ENCODE measurements at regions not wholly inside any gene's neighbourhood (a gene's known extent, or its start where the extent isn't known, plus 50 kb on each side); places are given as distances from the start of the nearest gene placed in this dataset.

- TF ChIP-seq, protein P1, sequence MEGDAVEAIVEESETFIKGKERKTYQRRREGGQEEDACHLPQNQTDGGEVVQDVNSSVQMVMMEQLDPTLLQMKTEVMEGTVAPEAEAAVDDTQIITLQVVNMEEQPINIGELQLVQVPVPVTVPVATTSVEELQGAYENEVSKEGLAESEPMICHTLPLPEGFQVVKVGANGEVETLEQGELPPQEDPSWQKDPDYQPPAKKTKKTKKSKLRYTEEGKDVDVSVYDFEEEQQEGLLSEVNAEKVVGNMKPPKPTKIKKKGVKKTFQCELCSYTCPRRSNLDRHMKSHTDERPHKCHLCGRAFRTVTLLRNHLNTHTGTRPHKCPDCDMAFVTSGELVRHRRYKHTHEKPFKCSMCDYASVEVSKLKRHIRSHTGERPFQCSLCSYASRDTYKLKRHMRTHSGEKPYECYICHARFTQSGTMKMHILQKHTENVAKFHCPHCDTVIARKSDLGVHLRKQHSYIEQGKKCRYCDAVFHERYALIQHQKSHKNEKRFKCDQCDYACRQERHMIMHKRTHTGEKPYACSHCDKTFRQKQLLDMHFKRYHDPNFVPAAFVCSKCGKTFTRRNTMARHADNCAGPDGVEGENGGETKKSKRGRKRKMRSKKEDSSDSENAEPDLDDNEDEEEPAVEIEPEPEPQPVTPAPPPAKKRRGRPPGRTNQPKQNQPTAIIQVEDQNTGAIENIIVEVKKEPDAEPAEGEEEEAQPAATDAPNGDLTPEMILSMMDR (IDR thresholded peaks at IDR 0.05; ENCODE audit: low read depth, low read length, poor library complexity, severe bottlenecking): no peak
- no peak for TF ChIP-seq EZH2phosphoT487 (IDR thresholded peaks at IDR 0.05; ENCODE audit: borderline replicate concordance, low read length)
- Histone ChIP-seq H3K27ac (ENCODE audit: low read depth, low read length) (no peak overlapping the region), H3K9me2 (replicated peaks; ENCODE audit: control insufficient read depth, low read length) (no peaks in the 10 kb centered on the region), H3K4me1 (ENCODE audit: control insufficient read depth, low read length) (no peaks in the 10 kb centered on the region), H4K20me1 (ENCODE audit: control insufficient read depth, insufficient read depth, low read depth, low read length) (no peaks in the 10 kb centered on the region), H3K79me2 (ENCODE audit: control insufficient read depth, low read length) (no peaks in the 10 kb centered on the region), H3K4me3 (ENCODE audit: low read length) (no peak overlapping the region), H3F3A (ENCODE audit: control insufficient read depth, insufficient read depth) (no peaks in the 10 kb centered on the region), H3K4me2 (ENCODE audit: low read length) (no peak overlapping the region), H3K27me3 (ENCODE audit: control insufficient read depth, low read length) (no peaks in the 10 kb centered on the region), H3K9me3 (ENCODE audit: control insufficient read depth, insufficient read depth, low read length) (no peaks in the 10 kb centered on the region), H3K36me3 (ENCODE audit: control insufficient read depth, low read length) (no peaks in the 10 kb centered on the region)
Observed at GRCh38 chr15:46170326-46170725, 535.5 kb downstream of the SQOR start.

GRCh38 chr15:46174122-46174521 is 539.3 kb downstream of the SQOR start:
- H3K27me3 ChIP-seq (ENCODE audit: control insufficient read depth, low read length): no peaks in the 10 kb centered on the region
- no peaks in the 10 kb centered on the region for H3K9me3 ChIP-seq (ENCODE audit: control insufficient read depth, insufficient read depth, low read length)
- H4K20me1 ChIP-seq (ENCODE audit: control insufficient read depth, insufficient read depth, low read depth, low read length): no peaks in the 10 kb centered on the region
- H3K4me2 ChIP-seq (ENCODE audit: low read length): no peak overlapping the region
- no peak overlapping the region for H3K4me3 ChIP-seq (ENCODE audit: low read length)
- H3K9me2 ChIP-seq (replicated peaks; ENCODE audit: control insufficient read depth, low read length): no peaks in the 10 kb centered on the region
- no peaks in the 10 kb centered on the region for H3K4me1 ChIP-seq (ENCODE audit: control insufficient read depth, low read length)
- no peak overlapping the region for H3K27ac ChIP-seq (ENCODE audit: low read depth, low read length)
- H3K36me3 ChIP-seq (ENCODE audit: control insufficient read depth, low read length): no peaks in the 10 kb centered on the region
- no peaks in the 10 kb centered on the region for H3K79me2 ChIP-seq (ENCODE audit: control insufficient read depth, low read length)
- no peak for TF ChIP-seq EZH2phosphoT487 (IDR thresholded peaks at IDR 0.05; ENCODE audit: borderline replicate concordance, low read length)
- TF ChIP-seq, protein P1 (IDR thresholded peaks at IDR 0.05; ENCODE audit: low read depth, low read length, poor library complexity, severe bottlenecking): no peak
- no peaks in the 10 kb centered on the region for H3F3A ChIP-seq (ENCODE audit: control insufficient read depth, insufficient read depth)

- Histone ChIP-seq H3K36me3 (ENCODE audit: control insufficient read depth, low read length) (no peaks in the 10 kb centered on the region), H3K79me2 (ENCODE audit: control insufficient read depth, low read length) (no peaks in the 10 kb centered on the region), H3K27ac (ENCODE audit: low read depth, low read length) (no peak overlapping the region), H3K4me2 (ENCODE audit: low read length) (no peak overlapping the region), H3K4me1 (ENCODE audit: control insufficient read depth, low read length) (no peaks in the 10 kb centered on the region), H3K9me2 (replicated peaks; ENCODE audit: control insufficient read depth, low read length) (no peaks in the 10 kb centered on the region), H3F3A (ENCODE audit: control insufficient read depth, insufficient read depth) (no peaks in the 10 kb centered on the region), H3K27me3 (ENCODE audit: control insufficient read depth, low read length) (no peaks in the 10 kb centered on the region), H3K9me3 (ENCODE audit: control insufficient read depth, insufficient read depth, low read length) (no peaks in the 10 kb centered on the region), H3K4me3 (ENCODE audit: low read length) (no peak overlapping the region), H4K20me1 (ENCODE audit: control insufficient read depth, insufficient read depth, low read depth, low read length) (no peaks in the 10 kb centered on the region)
- TF ChIP-seq, protein P1 (IDR thresholded peaks at IDR 0.05; ENCODE audit: low read depth, low read length, poor library complexity, severe bottlenecking): no peak
- TF ChIP-seq EZH2phosphoT487 (IDR thresholded peaks at IDR 0.05; ENCODE audit: borderline replicate concordance, low read length): no peak
Observed at GRCh38 chr15:46177219-46177618, 542.4 kb downstream of the SQOR start.

GRCh38 chr15:46178138-46178537 is 543.3 kb downstream of the SQOR start:
- TF ChIP-seq, protein P1 (IDR thresholded peaks at IDR 0.05; ENCODE audit: low read depth, low read length, poor library complexity, severe bottlenecking): no peak
- TF ChIP-seq EZH2phosphoT487 (IDR thresholded peaks at IDR 0.05; ENCODE audit: borderline replicate concordance, low read length): no peak

More at GRCh38 chr15:46178138-46178537, 543.3 kb downstream of the SQOR start:
- Histone ChIP-seq H3K27ac (ENCODE audit: low read depth, low read length) (no peak overlapping the region), H3F3A (ENCODE audit: control insufficient read depth, insufficient read depth) (no peaks in the 10 kb centered on the region), H4K20me1 (ENCODE audit: control insufficient read depth, insufficient read depth, low read depth, low read length) (no peaks in the 10 kb centered on the region), H3K4me3 (ENCODE audit: low read length) (no peak overlapping the region), H3K9me3 (ENCODE audit: control insufficient read depth, insufficient read depth, low read length) (no peaks in the 10 kb centered on the region), H3K9me2 (replicated peaks; ENCODE audit: control insufficient read depth, low read length) (no peaks in the 10 kb centered on the region), H3K4me1 (ENCODE audit: control insufficient read depth, low read length) (no peaks in the 10 kb centered on the region), H3K36me3 (ENCODE audit: control insufficient read depth, low read length) (no peaks in the 10 kb centered on the region), H3K4me2 (ENCODE audit: low read length) (no peak overlapping the region), H3K27me3 (ENCODE audit: control insufficient read depth, low read length) (no peaks in the 10 kb centered on the region), H3K79me2 (ENCODE audit: control insufficient read depth, low read length) (no peaks in the 10 kb centered on the region)
